Progenitor cell of endocrine pancreas (in vitro differentiated cells): ENCODE measurements at regions not wholly inside any gene's neighbourhood (a gene's known extent, or its start where the extent isn't known, plus 50 kb on each side); places are given as distances from the start of the nearest gene placed in this dataset.
"Not testable (repeated sequence)": the region's sequence is repeated elsewhere in the genome, so short reads cannot be mapped to it uniquely, and the experiment has no call there.

Experiments used
- DNase-seq: peaks from one replicate; pipeline ENCODE4 v3.0.0; 2021; ENCODE audit warnings: low spot score; ENCODE audit not compliant: unreplicated experiment
- H3K27ac Mint-ChIP-seq: 2 replicates; pipeline ENCODE4 v1.8.0; 2021; ENCODE audit warnings: mild to moderate bottlenecking, moderate library complexity, mixed read lengths
- H3K27me3 Mint-ChIP-seq: 2 replicates; pipeline ENCODE4 v1.8.0; 2021; ENCODE audit warnings: mixed read lengths
- H3K36me3 Mint-ChIP-seq: 2 replicates; pipeline ENCODE4 v1.8.0; 2022; ENCODE audit warnings: mixed read lengths; ENCODE audit not compliant: insufficient read depth
- H3K4me1 Mint-ChIP-seq: 2 replicates; pipeline ENCODE4 v1.8.0; 2021; ENCODE audit warnings: low read depth, mixed read lengths
- H3K4me3 Mint-ChIP-seq: 2 replicates; pipeline ENCODE4 v1.8.0; 2021; ENCODE audit warnings: low read depth, mild to moderate bottlenecking, moderate library complexity, mixed read lengths
- H3K9me3 Mint-ChIP-seq: 2 replicates; pipeline ENCODE4 v1.8.0; 2021; ENCODE audit warnings: low read depth, mixed read lengths
- CTCF ChIP-seq: fragments of 200-600 bp; sonication (generic); IDR thresholded peaks from one replicate; pipeline ENCODE4 v1.5.0; 2021; ENCODE audit warnings: antibody characterized with exemption, mild to moderate bottlenecking; ENCODE audit not compliant: unreplicated experiment

DNA sequence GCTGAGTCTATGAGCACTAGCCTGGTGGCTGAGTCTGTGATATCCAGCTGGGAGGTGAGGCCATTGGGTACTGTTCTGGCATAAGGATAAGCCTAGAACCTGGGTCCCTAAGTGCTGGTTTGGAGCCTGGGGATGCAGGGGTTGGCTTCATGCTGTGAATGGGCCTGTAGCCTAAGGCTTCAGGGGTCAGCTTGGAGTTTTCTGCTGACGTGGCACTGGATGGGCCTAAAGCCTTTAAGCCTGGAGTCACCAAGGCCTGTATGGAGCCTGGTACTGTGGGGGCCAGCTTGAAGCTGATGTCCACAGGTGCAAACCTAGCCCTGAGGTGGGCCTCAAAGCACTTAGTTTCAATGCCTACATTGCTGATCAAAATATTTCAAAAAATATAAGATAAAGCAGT lies 979.6 kb upstream of the POU3F4 start:
- Mint-ChIP-seq H3K9me3 (peaks cover 21% of the 10 kb centered on the region), H3K4me1 (no peaks in the 10 kb centered on the region), H3K4me3 (no peak overlapping the region), H3K27ac (no peak overlapping the region), H3K27me3 (no peaks in the 10 kb centered on the region), H3K36me3 (no peaks in the 10 kb centered on the region)
- DNase-seq = no peak
- TF ChIP-seq CTCF = no peak

- Mint-ChIP-seq H3K36me3 (no peaks in the 10 kb centered on the region), H3K27ac (no peak overlapping the region), H3K4me1 (no peaks in the 10 kb centered on the region), H3K4me3 (no peak overlapping the region), H3K9me3 (peaks cover 13% of the 10 kb centered on the region), H3K27me3 (no peaks in the 10 kb centered on the region)
- no peak for TF ChIP-seq CTCF
- no peak for DNase-seq
Measured at GRCh38 chrX:82534086-82534597, 973.9 kb upstream of the POU3F4 start.

- peaks cover 10% of the 10 kb centered on the region for H3K9me3 Mint-ChIP-seq
- H3K27me3 Mint-ChIP-seq, H3K4me3 Mint-ChIP-seq, DNase-seq, H3K27ac Mint-ChIP-seq, H3K4me1 Mint-ChIP-seq, H3K36me3 Mint-ChIP-seq: not testable (repeated sequence)
Measured at GRCh38 chrX:82537205-82537604, 970.9 kb upstream of the POU3F4 start.

- H3K4me1 Mint-ChIP-seq = no peaks in the 10 kb centered on the region
- no peak overlapping the region for H3K27ac Mint-ChIP-seq
- no peak overlapping the region for H3K4me3 Mint-ChIP-seq
- H3K9me3 Mint-ChIP-seq = peaks cover 21% of the 10 kb centered on the region
- H3K27me3 Mint-ChIP-seq = no peaks in the 10 kb centered on the region
- no peaks in the 10 kb centered on the region for H3K36me3 Mint-ChIP-seq
- TF ChIP-seq CTCF = no peak
- no peak for DNase-seq
Measured at GRCh38 chrX:82541822-82542221, 966.3 kb upstream of the POU3F4 start.

DNA sequence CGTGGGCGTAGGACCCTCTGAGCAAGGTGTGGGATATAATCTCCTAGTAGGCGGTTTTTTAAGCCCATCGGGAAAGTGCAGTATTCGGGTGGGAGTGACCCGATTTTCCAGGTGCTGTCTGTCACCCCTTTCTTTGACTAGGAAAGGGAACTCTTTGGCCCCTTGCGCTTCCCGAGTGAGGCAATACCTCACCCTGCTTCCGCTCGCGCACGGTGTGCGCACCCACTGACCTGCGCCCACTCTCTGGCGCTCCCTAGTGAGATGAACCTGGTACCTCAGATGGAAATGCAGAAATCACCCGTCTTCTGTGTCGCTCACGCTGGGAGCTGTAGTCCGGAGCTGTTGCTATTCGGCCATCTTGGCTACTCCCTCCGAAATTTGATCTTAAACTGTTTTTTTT lies 955.9 kb upstream of the POU3F4 start:
- H3K36me3 Mint-ChIP-seq, H3K27ac Mint-ChIP-seq, DNase-seq, H3K4me1 Mint-ChIP-seq, H3K27me3 Mint-ChIP-seq, H3K4me3 Mint-ChIP-seq: not testable (repeated sequence)
- peaks cover 32% of the 10 kb centered on the region for H3K9me3 Mint-ChIP-seq

- Mint-ChIP-seq H3K27ac (no peak overlapping the region), H3K4me3 (no peak overlapping the region), H3K36me3 (no peaks in the 10 kb centered on the region), H3K27me3 (no peaks in the 10 kb centered on the region), H3K9me3 (peaks cover 33% of the 10 kb centered on the region), H3K4me1 (no peaks in the 10 kb centered on the region)
- DNase-seq = no peak
- no peak for TF ChIP-seq CTCF
Measured at GRCh38 chrX:82556588-82556987, 951.5 kb upstream of the POU3F4 start.
